ENCODE measurements at regions not wholly inside any gene's neighbourhood (a gene's known extent, or its start where the extent isn't known, plus 50 kb on each side); places are given as distances from the start of the nearest gene placed in this dataset.

- peaks cover 0 to 13% (median 2%) of the 10 kb centered on the region in 3 donors for H3K4me1 ChIP-seq (ENCODE audit: control insufficient read depth in 3 of 3, insufficient read depth in 2 of 3, low read depth in 1 of 3, low read length in 2 of 3)
- H3K4me3 ChIP-seq (ENCODE audit: low read depth in 1 of 3, low read length in 3 of 3), result no peak overlapping the region
- H3K9me3 ChIP-seq (ENCODE audit: control insufficient read depth in 2 of 2, insufficient read depth in 1 of 2, low read depth in 1 of 2, low read length in 1 of 2), result no peaks in the 10 kb centered on the region
- FAIRE-seq, result no peak
- no peaks in the 10 kb centered on the region for H3K36me3 ChIP-seq (ENCODE audit: control insufficient read depth in 3 of 3, insufficient read depth in 2 of 3, low read depth in 1 of 3, low read length in 3 of 3)
- H3K27me3 ChIP-seq (ENCODE audit: control insufficient read depth in 3 of 3, insufficient read depth in 3 of 3, low read length in 3 of 3), result no peaks in the 10 kb centered on the region
- DNase-seq, result no peak
- no peak overlapping the region for H3K27ac ChIP-seq (ENCODE audit: low read depth in 1 of 3, low read length in 2 of 3)
- 70 to 83% (median 71%) methylated on average over 2 of the region's 2 CpGs for WGBS, 3 donors
Observed at GRCh38 chr9:115192835-115193525, 75.0 kb upstream of the TNC start.

- no peak for FAIRE-seq
- no peak for DNase-seq
- WGBS, 3 donors, result 82 to 89% (median 89%) methylated on average over 4 of the region's 4 CpGs
- no peaks in the 10 kb centered on the region for H3K27me3 ChIP-seq (ENCODE audit: control insufficient read depth in 3 of 3, insufficient read depth in 3 of 3, low read length in 3 of 3)
- no peaks in the 10 kb centered on the region for H3K36me3 ChIP-seq (ENCODE audit: control insufficient read depth in 3 of 3, insufficient read depth in 2 of 3, low read depth in 1 of 3, low read length in 3 of 3)
- peaks cover 0 to 13% (median 2%) of the 10 kb centered on the region in 3 donors for H3K4me1 ChIP-seq (ENCODE audit: control insufficient read depth in 3 of 3, insufficient read depth in 2 of 3, low read depth in 1 of 3, low read length in 2 of 3)
- no peaks in the 10 kb centered on the region for H3K9me3 ChIP-seq (ENCODE audit: control insufficient read depth in 2 of 2, insufficient read depth in 1 of 2, low read depth in 1 of 2, low read length in 1 of 2)
- no peak overlapping the region for H3K4me3 ChIP-seq (ENCODE audit: low read depth in 1 of 3, low read length in 3 of 3)
- H3K27ac ChIP-seq (ENCODE audit: low read depth in 1 of 3, low read length in 2 of 3), result no peak overlapping the region
Observed at GRCh38 chr9:115193777-115194176, 75.8 kb upstream of the TNC start.

- no peaks in the 10 kb centered on the region for H3K36me3 ChIP-seq (ENCODE audit: control insufficient read depth in 3 of 3, insufficient read depth in 2 of 3, low read depth in 1 of 3, low read length in 3 of 3)
- no peak overlapping the region for H3K4me3 ChIP-seq (ENCODE audit: low read depth in 1 of 3, low read length in 3 of 3)
- DNase-seq (no peak), FAIRE-seq (no peak)
- H3K4me1 ChIP-seq (ENCODE audit: control insufficient read depth in 3 of 3, insufficient read depth in 2 of 3, low read depth in 1 of 3, low read length in 2 of 3), result peaks cover 0 to 13% (median 2%) of the 10 kb centered on the region in 3 donors
- no peaks in the 10 kb centered on the region for H3K9me3 ChIP-seq (ENCODE audit: control insufficient read depth in 2 of 2, insufficient read depth in 1 of 2, low read depth in 1 of 2, low read length in 1 of 2)
- H3K27ac ChIP-seq (ENCODE audit: low read depth in 1 of 3, low read length in 2 of 3), result no peak overlapping the region
- H3K27me3 ChIP-seq (ENCODE audit: control insufficient read depth in 3 of 3, insufficient read depth in 3 of 3, low read length in 3 of 3), result no peaks in the 10 kb centered on the region
Observed at GRCh38 chr9:115194216-115194615, 76.3 kb upstream of the TNC start.

- H3K27ac ChIP-seq (ENCODE audit: low read depth in 1 of 3, low read length in 2 of 3), result no peak overlapping the region
- H3K4me3 ChIP-seq (ENCODE audit: low read depth in 1 of 3, low read length in 3 of 3), result no peak overlapping the region
- H3K4me1 ChIP-seq (ENCODE audit: control insufficient read depth in 3 of 3, insufficient read depth in 2 of 3, low read depth in 1 of 3, low read length in 2 of 3), result peaks cover 0 to 13% (median 2%) of the 10 kb centered on the region in 3 donors
- H3K9me3 ChIP-seq (ENCODE audit: control insufficient read depth in 2 of 2, insufficient read depth in 1 of 2, low read depth in 1 of 2, low read length in 1 of 2), result no peaks in the 10 kb centered on the region
- no peaks in the 10 kb centered on the region for H3K27me3 ChIP-seq (ENCODE audit: control insufficient read depth in 3 of 3, insufficient read depth in 3 of 3, low read length in 3 of 3)
- 93% methylated on average over 1 of the region's 1 CpG for WGBS, 3 donors
- H3K36me3 ChIP-seq (ENCODE audit: control insufficient read depth in 3 of 3, insufficient read depth in 2 of 3, low read depth in 1 of 3, low read length in 3 of 3), result no peaks in the 10 kb centered on the region
- DNase-seq (no peak), FAIRE-seq (no peak)
Observed at GRCh38 chr9:115195912-115196311, 78.0 kb upstream of the TNC start.

GRCh38 chr9:115196919-115197318 is 79.0 kb upstream of the TNC start:
- H3K4me1 ChIP-seq (ENCODE audit: control insufficient read depth in 3 of 3, insufficient read depth in 2 of 3, low read depth in 1 of 3, low read length in 2 of 3), result peaks cover 0 to 8% (median under 1%) of the 10 kb centered on the region in 3 donors
- FAIRE-seq, result no peak
- no peak overlapping the region for H3K4me3 ChIP-seq (ENCODE audit: low read depth in 1 of 3, low read length in 3 of 3)
- 70 to 83% (median 77%) methylated on average over 3 of the region's 3 CpGs for WGBS, 3 donors
- H3K27me3 ChIP-seq (ENCODE audit: control insufficient read depth in 3 of 3, insufficient read depth in 3 of 3, low read length in 3 of 3), result no peaks in the 10 kb centered on the region
- H3K27ac ChIP-seq (ENCODE audit: low read depth in 1 of 3, low read length in 2 of 3), result no peak overlapping the region
- DNase-seq, result no peak
- no peaks in the 10 kb centered on the region for H3K9me3 ChIP-seq (ENCODE audit: control insufficient read depth in 2 of 2, insufficient read depth in 1 of 2, low read depth in 1 of 2, low read length in 1 of 2)
- no peaks in the 10 kb centered on the region for H3K36me3 ChIP-seq (ENCODE audit: control insufficient read depth in 3 of 3, insufficient read depth in 2 of 3, low read depth in 1 of 3, low read length in 3 of 3)

- Histone ChIP-seq H3K27me3 (ENCODE audit: control insufficient read depth in 3 of 3, insufficient read depth in 3 of 3, low read length in 3 of 3) (no peaks in the 10 kb centered on the region), H3K36me3 (ENCODE audit: control insufficient read depth in 3 of 3, insufficient read depth in 2 of 3, low read depth in 1 of 3, low read length in 3 of 3) (no peaks in the 10 kb centered on the region), H3K4me1 (ENCODE audit: control insufficient read depth in 3 of 3, insufficient read depth in 2 of 3, low read depth in 1 of 3, low read length in 2 of 3) (no peaks in the 10 kb centered on the region), H3K4me3 (ENCODE audit: low read depth in 1 of 3, low read length in 3 of 3) (no peak overlapping the region), H3K27ac (ENCODE audit: low read depth in 1 of 3, low read length in 2 of 3) (no peak overlapping the region), H3K9me3 (ENCODE audit: control insufficient read depth in 2 of 2, insufficient read depth in 1 of 2, low read depth in 1 of 2, low read length in 1 of 2) (no peaks in the 10 kb centered on the region)
- no peak for DNase-seq
- FAIRE-seq, result no peak
- 37 to 65% (median 50%) methylated on average over 4 of the region's 4 CpGs for WGBS, 3 donors
Observed at GRCh38 chr9:115198001-115198400, 80.0 kb upstream of the TNC start.

- Histone ChIP-seq H3K36me3 (ENCODE audit: control insufficient read depth in 3 of 3, insufficient read depth in 2 of 3, low read depth in 1 of 3, low read length in 3 of 3) (no peaks in the 10 kb centered on the region), H3K9me3 (ENCODE audit: control insufficient read depth in 2 of 2, insufficient read depth in 1 of 2, low read depth in 1 of 2, low read length in 1 of 2) (no peaks in the 10 kb centered on the region), H3K4me1 (ENCODE audit: control insufficient read depth in 3 of 3, insufficient read depth in 2 of 3, low read depth in 1 of 3, low read length in 2 of 3) (no peaks in the 10 kb centered on the region), H3K4me3 (ENCODE audit: low read depth in 1 of 3, low read length in 3 of 3) (no peak overlapping the region), H3K27me3 (ENCODE audit: control insufficient read depth in 3 of 3, insufficient read depth in 3 of 3, low read length in 3 of 3) (no peaks in the 10 kb centered on the region), H3K27ac (ENCODE audit: low read depth in 1 of 3, low read length in 2 of 3) (no peak overlapping the region)
- DNase-seq (no peak), FAIRE-seq (no peak)
- WGBS, 3 donors, result 45 to 60% (median 50%) methylated on average over 3 of the region's 3 CpGs
Observed at GRCh38 chr9:115200711-115201505, 83.0 kb upstream of the TNC start.

- no peak for FAIRE-seq
Observed at GRCh38 chr9:115202181-115202580, 84.2 kb upstream of the TNC start.

More at GRCh38 chr9:115202181-115202580, 84.2 kb upstream of the TNC start:
- Histone ChIP-seq H3K27ac (ENCODE audit: low read depth in 1 of 3, low read length in 2 of 3) (no peak overlapping the region), H3K27me3 (ENCODE audit: control insufficient read depth in 3 of 3, insufficient read depth in 3 of 3, low read length in 3 of 3) (no peaks in the 10 kb centered on the region), H3K9me3 (ENCODE audit: control insufficient read depth in 2 of 2, insufficient read depth in 1 of 2, low read depth in 1 of 2, low read length in 1 of 2) (no peaks in the 10 kb centered on the region), H3K4me1 (ENCODE audit: control insufficient read depth in 3 of 3, insufficient read depth in 2 of 3, low read depth in 1 of 3, low read length in 2 of 3) (no peaks in the 10 kb centered on the region), H3K36me3 (ENCODE audit: control insufficient read depth in 3 of 3, insufficient read depth in 2 of 3, low read depth in 1 of 3, low read length in 3 of 3) (no peaks in the 10 kb centered on the region), H3K4me3 (ENCODE audit: low read depth in 1 of 3, low read length in 3 of 3) (no peak overlapping the region)
- 18 to 33% (median 30%) methylated on average over 1 of the region's 1 CpG for WGBS, 3 donors
- DNase-seq, result no peak
